ENCODE measurements at regions not wholly inside any gene's neighbourhood (a gene's known extent, or its start where the extent isn't known, plus 50 kb on each side); places are given as distances from the start of the nearest gene placed in this dataset.

DNA sequence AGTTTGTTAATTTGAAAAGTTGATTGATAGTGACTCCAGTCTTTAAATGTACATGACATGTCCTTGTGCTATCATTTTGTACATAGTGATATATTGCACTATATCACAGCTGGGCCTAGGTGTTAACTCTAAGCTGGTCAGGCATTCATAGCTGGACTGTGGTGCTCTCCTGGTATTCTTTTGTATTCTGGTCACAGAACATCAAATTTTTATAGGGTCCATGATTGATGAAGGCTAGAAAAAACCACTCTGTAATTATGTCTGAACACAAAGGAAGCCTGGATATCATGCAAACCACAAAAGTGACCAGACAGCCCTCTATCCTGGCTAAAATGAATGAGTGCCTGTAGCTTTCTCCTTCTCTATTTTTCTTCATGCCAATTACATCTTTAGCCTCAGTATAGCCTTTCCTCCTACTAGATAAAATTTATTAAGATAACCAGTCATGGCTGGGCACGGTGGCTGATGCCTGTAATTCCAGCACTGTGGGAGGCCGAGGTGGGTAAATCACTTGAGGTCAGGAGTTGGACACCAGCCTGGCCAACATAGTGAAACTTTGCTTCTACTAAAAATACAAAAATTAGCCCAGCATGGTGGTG lies 134.9 kb upstream of the B3GALT2 start:
- intact Hi-C loops (cut with micrococcal nuclease; ENCODE audit: unreplicated experiment), result no loop called here
- Histone ChIP-seq H2AFZ (ENCODE audit: control insufficient read depth, low read depth, low read length) (no peak overlapping the region), H3K79me2 (ENCODE audit: control insufficient read depth, insufficient read depth, low read length) (no peaks in the 10 kb centered on the region), H3K36me3 (ENCODE audit: control insufficient read depth in 2 of 2, insufficient read depth in 2 of 2, low read length in 1 of 2) (no peaks in the 10 kb centered on the region), H3K4me2 (ENCODE audit: control insufficient read depth, insufficient read depth) (no peak overlapping the region), H3K27ac (ENCODE audit: control insufficient read depth, insufficient read depth) (no peak overlapping the region), H3K27me3 (replicated peaks in 1 of 2; ENCODE audit: control insufficient read depth in 2 of 2, insufficient read depth in 2 of 2, low read length in 1 of 2) (no peaks in the 10 kb centered on the region), H3K4me1 (ENCODE audit: control insufficient read depth, insufficient read depth, low read length) (no peaks in the 10 kb centered on the region), H3K9ac (ENCODE audit: control insufficient read depth, insufficient read depth, low read length) (no peak overlapping the region), H3K4me3 (no peak overlapping the region), H3K9me3 (replicated peaks; ENCODE audit: control insufficient read depth, insufficient read depth, low read length) (no peaks in the 10 kb centered on the region; the same call in 1 of the 3 replicates), H4K20me1 (ENCODE audit: control insufficient read depth, insufficient read depth) (no peaks in the 10 kb centered on the region)
- ATAC-seq (no peak), FAIRE-seq (no peak), DNase-seq (ENCODE audit: low read depth, low spot score) (no peak)
- no TSS peak for BruUV-seq (replicated peaks)
- in situ Hi-C loops (cut with MboI), result no loop called here
- ChIA-PET POLR2A (no interaction called here), SMC1A (ENCODE audit: uncharacterized antibody, unreplicated experiment) (no interaction called here), CTCF (interaction anchor here (0.5 kb wide), 1 partner anchor 1431 kb away, joined by 3 read pairs; no protein-coding TSS in a partner anchor), RAD21 (ENCODE audit: unreplicated experiment) (no interaction called here)
- WGBS (ENCODE audit: insufficient coverage, insufficient replicate concordance, low lambda C conversion rate, missing lambda C conversion rate), result 48% methylated on average over 2 of the region's 2 CpGs
- TF ChIP-seq ASH2L (IDR thresholded peaks at IDR 0.05; ENCODE audit: borderline replicate concordance, low read depth), result no peak
- no peak for TF ChIP-seq RCOR1 (conservative IDR thresholded peaks at IDR 0.05; ENCODE audit: low read depth, low read length)
- TF ChIP-seq ETV6 (conservative IDR thresholded peaks at IDR 0.05 in 1 of 2, IDR thresholded peaks at IDR 0.05 in 1 of 2; ENCODE audit: borderline replicate concordance in 1 of 2, low read depth in 1 of 2), result no peak
- TF ChIP-seq, protein P1, sequence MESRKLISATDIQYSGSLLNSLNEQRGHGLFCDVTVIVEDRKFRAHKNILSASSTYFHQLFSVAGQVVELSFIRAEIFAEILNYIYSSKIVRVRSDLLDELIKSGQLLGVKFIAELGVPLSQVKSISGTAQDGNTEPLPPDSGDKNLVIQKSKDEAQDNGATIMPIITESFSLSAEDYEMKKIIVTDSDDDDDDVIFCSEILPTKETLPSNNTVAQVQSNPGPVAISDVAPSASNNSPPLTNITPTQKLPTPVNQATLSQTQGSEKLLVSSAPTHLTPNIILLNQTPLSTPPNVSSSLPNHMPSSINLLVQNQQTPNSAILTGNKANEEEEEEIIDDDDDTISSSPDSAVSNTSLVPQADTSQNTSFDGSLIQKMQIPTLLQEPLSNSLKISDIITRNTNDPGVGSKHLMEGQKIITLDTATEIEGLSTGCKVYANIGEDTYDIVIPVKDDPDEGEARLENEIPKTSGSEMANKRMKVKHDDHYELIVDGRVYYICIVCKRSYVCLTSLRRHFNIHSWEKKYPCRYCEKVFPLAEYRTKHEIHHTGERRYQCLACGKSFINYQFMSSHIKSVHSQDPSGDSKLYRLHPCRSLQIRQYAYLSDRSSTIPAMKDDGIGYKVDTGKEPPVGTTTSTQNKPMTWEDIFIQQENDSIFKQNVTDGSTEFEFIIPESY (IDR thresholded peaks at IDR 0.05), result no peak
- no peak for TF ChIP-seq PAX5 (IDR thresholded peaks at IDR 0.05; ENCODE audit: borderline replicate concordance, low read depth, low read length)
- TF ChIP-seq PML (IDR thresholded peaks at IDR 0.05; ENCODE audit: low read length), result no peak
- TF ChIP-seq JUNB (IDR thresholded peaks at IDR 0.05), result no peak
- no peak for TF ChIP-seq SMC3 (IDR thresholded peaks at IDR 0.05; ENCODE audit: borderline replicate concordance, low read length)
- no peak for TF ChIP-seq CHD1 (IDR thresholded peaks at IDR 0.05; ENCODE audit: low read depth, low read length)
- TF ChIP-seq, protein P2, sequence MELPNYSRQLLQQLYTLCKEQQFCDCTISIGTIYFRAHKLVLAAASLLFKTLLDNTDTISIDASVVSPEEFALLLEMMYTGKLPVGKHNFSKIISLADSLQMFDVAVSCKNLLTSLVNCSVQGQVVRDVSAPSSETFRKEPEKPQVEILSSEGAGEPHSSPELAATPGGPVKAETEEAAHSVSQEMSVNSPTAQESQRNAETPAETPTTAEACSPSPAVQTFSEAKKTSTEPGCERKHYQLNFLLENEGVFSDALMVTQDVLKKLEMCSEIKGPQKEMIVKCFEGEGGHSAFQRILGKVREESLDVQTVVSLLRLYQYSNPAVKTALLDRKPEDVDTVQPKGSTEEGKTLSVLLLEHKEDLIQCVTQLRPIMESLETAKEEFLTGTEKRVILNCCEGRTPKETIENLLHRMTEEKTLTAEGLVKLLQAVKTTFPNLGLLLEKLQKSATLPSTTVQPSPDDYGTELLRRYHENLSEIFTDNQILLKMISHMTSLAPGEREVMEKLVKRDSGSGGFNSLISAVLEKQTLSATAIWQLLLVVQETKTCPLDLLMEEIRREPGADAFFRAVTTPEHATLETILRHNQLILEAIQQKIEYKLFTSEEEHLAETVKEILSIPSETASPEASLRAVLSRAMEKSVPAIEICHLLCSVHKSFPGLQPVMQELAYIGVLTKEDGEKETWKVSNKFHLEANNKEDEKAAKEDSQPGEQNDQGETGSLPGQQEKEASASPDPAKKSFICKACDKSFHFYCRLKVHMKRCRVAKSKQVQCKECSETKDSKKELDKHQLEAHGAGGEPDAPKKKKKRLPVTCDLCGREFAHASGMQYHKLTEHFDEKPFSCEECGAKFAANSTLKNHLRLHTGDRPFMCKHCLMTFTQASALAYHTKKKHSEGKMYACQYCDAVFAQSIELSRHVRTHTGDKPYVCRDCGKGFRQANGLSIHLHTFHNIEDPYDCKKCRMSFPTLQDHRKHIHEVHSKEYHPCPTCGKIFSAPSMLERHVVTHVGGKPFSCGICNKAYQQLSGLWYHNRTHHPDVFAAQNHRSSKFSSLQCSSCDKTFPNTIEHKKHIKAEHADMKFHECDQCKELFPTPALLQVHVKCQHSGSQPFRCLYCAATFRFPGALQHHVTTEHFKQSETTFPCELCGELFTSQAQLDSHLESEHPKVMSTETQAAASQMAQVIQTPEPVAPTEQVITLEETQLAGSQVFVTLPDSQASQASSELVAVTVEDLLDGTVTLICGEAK (IDR thresholded peaks at IDR 0.05; ENCODE audit: borderline replicate concordance), result no peak
- TF ChIP-seq ZNF207 (IDR thresholded peaks at IDR 0.05; ENCODE audit: borderline replicate concordance), result no peak
- no peak for TF ChIP-seq EED (IDR thresholded peaks at IDR 0.05; ENCODE audit: low read depth)
- TF ChIP-seq, protein P3, sequence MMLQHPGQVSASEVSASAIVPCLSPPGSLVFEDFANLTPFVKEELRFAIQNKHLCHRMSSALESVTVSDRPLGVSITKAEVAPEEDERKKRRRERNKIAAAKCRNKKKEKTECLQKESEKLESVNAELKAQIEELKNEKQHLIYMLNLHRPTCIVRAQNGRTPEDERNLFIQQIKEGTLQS (IDR thresholded peaks at IDR 0.05; ENCODE audit: borderline replicate concordance, extremely low read depth, low read depth, low read length), result no peak
- no peak for TF ChIP-seq MYB (IDR thresholded peaks at IDR 0.05; ENCODE audit: borderline replicate concordance, low read depth, low read length)
- TF ChIP-seq, protein P4, sequence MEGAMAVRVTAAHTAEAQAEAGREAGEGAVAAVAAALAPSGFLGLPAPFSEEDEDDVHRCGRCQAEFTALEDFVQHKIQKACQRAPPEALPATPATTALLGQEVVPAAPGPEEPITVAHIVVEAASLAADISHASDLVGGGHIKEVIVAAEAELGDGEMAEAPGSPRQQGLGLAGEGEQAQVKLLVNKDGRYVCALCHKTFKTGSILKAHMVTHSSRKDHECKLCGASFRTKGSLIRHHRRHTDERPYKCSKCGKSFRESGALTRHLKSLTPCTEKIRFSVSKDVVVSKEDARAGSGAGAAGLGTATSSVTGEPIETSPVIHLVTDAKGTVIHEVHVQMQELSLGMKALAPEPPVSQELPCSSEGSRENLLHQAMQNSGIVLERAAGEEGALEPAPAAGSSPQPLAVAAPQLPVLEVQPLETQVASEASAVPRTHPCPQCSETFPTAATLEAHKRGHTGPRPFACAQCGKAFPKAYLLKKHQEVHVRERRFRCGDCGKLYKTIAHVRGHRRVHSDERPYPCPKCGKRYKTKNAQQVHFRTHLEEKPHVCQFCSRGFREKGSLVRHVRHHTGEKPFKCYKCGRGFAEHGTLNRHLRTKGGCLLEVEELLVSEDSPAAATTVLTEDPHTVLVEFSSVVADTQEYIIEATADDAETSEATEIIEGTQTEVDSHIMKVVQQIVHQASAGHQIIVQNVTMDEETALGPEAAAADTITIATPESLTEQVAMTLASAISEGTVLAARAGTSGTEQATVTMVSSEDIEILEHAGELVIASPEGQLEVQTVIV (IDR thresholded peaks at IDR 0.05; ENCODE audit: borderline replicate concordance, partially characterized antibody), result no peak
- no peak for TF ChIP-seq MXI1 (IDR thresholded peaks at IDR 0.05; ENCODE audit: low read depth, low read length)
